ENCODE measurements at regions not wholly inside any gene's neighbourhood (a gene's known extent, or its start where the extent isn't known, plus 50 kb on each side); places are given as distances from the start of the nearest gene placed in this dataset.
"Not testable (repeated sequence)": the region's sequence is repeated elsewhere in the genome, so short reads cannot be mapped to it uniquely, and the experiment has no call there.

DNA sequence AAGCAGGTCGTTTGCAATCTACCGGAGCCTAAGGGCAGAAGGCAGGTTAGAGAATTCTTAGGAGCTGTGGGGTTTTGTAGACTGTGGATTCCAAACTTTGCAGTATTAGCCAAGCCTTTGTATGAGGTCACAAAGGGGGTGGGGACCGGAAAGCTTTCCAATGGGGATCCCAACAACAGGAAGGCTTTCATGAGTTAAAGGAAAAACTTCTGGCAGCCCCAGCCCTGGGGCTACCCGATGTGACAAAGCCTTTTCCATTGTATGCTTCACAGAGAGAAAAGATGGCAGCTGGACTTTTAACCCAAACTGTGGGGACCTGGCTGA lies 199.2 kb upstream of the PZP start:
- not testable (repeated sequence) for DNase-seq; H3K4me1 Mint-ChIP-seq (ENCODE audit: low read depth, unreplicated experiment); H3K27ac Mint-ChIP-seq (ENCODE audit: unreplicated experiment); H3K36me3 Mint-ChIP-seq (ENCODE audit: unreplicated experiment); H3K4me3 Mint-ChIP-seq (ENCODE audit: unreplicated experiment); H3K9me3 Mint-ChIP-seq (ENCODE audit: unreplicated experiment); H3K27me3 Mint-ChIP-seq (ENCODE audit: unreplicated experiment)

DNA sequence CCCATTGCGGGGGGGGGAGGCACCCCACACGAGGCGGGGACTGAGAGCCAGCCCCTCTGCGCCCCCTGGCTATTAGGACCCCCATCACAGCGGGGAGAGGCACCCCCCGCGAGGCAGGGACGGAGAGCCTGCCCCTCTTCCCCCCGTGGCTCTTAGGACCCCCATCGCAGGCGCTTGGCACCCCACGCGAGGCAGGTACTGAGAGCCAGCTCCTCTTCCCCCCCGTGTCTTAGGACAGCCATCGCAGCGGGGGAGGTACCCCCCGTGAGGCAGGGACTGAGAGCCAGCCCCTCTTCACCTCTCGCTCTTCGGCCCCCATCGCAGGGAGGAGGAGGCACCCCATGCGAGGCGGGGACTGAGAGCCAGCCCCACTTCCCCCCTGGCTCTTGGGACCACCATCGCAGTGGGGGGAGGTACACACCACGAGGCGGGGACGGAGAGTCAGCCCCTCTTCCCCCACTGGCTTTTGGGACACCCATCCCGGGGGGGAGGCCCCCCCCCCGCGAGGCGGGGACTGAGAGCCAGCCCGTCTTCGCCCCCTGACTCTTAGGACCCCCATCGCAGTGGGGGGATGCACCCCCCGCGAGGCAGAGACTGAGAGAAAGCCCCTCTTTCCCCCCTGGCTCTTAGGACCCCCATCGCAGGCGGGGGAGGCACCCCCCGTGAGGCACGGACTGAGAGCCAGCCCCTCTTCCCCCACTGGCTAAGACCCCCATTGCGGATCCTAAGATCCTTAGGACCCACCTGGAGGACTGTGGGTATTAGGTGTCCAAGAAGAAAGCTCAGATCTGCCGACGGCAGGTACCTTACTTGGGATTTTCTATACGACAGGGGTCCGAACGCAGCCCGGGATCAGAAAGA lies 198.6 kb upstream of the PZP start:
- no peaks in the 10 kb centered on the region for H3K4me1 Mint-ChIP-seq (ENCODE audit: low read depth, unreplicated experiment)
- H3K36me3 Mint-ChIP-seq (ENCODE audit: unreplicated experiment) = no peaks in the 10 kb centered on the region
- H3K27me3 Mint-ChIP-seq (ENCODE audit: unreplicated experiment) = peaks cover 2% of the 10 kb centered on the region
- TF ChIP-seq, protein P1, sequence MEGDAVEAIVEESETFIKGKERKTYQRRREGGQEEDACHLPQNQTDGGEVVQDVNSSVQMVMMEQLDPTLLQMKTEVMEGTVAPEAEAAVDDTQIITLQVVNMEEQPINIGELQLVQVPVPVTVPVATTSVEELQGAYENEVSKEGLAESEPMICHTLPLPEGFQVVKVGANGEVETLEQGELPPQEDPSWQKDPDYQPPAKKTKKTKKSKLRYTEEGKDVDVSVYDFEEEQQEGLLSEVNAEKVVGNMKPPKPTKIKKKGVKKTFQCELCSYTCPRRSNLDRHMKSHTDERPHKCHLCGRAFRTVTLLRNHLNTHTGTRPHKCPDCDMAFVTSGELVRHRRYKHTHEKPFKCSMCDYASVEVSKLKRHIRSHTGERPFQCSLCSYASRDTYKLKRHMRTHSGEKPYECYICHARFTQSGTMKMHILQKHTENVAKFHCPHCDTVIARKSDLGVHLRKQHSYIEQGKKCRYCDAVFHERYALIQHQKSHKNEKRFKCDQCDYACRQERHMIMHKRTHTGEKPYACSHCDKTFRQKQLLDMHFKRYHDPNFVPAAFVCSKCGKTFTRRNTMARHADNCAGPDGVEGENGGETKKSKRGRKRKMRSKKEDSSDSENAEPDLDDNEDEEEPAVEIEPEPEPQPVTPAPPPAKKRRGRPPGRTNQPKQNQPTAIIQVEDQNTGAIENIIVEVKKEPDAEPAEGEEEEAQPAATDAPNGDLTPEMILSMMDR (IDR thresholded peaks at IDR 0.05; ENCODE audit: partially characterized antibody, unreplicated experiment) = no peak
- no peak overlapping the region for H3K4me3 Mint-ChIP-seq (ENCODE audit: unreplicated experiment)
- H3K9me3 Mint-ChIP-seq (ENCODE audit: unreplicated experiment) = no peaks in the 10 kb centered on the region
- no peak overlapping the region for H3K27ac Mint-ChIP-seq (ENCODE audit: unreplicated experiment)
- DNase-seq = no peak

DNA sequence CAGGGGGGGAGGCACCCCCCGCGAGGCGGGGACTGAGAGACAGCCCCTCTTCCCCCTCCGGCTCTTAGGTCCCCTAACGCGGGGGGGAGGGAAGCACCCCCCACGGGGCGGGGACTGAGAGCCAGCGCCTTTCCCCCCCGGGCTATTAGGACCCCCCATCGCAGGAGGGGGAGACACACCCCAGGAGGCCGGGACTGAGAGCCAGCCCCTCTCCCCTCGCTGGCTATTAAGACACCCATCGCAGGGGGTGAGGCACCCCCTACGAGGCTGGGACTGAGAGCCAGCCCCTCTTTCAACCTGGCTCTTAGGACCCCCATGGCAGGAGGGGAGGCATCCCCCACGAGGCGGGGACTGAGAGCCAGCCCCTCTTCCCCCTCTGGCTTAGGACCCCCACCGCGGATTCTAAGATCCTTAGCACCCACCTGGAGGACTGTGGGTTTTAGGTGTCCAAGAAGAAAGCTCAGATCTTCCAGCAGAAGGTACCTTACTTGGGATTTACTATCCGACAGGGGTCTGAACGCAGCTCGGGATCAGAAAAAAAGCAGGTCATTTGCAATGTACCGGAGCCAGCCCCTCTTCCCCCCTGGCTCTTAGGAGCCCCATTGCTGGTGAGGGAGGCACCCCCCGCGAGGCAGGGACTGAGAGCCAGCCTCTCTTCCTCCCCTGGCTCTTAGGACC lies 197.8 kb upstream of the PZP start:
- DNase-seq = no peak
- H3K9me3 Mint-ChIP-seq (ENCODE audit: unreplicated experiment) = no peaks in the 10 kb centered on the region
- TF ChIP-seq, protein P1 (IDR thresholded peaks at IDR 0.05; ENCODE audit: partially characterized antibody, unreplicated experiment) = no peak
- no peak overlapping the region for H3K27ac Mint-ChIP-seq (ENCODE audit: unreplicated experiment)
- H3K4me1 Mint-ChIP-seq (ENCODE audit: low read depth, unreplicated experiment) = no peaks in the 10 kb centered on the region
- no peaks in the 10 kb centered on the region for H3K36me3 Mint-ChIP-seq (ENCODE audit: unreplicated experiment)
- no peak overlapping the region for H3K4me3 Mint-ChIP-seq (ENCODE audit: unreplicated experiment)
- peaks cover 2% of the 10 kb centered on the region for H3K27me3 Mint-ChIP-seq (ENCODE audit: unreplicated experiment)

DNA sequence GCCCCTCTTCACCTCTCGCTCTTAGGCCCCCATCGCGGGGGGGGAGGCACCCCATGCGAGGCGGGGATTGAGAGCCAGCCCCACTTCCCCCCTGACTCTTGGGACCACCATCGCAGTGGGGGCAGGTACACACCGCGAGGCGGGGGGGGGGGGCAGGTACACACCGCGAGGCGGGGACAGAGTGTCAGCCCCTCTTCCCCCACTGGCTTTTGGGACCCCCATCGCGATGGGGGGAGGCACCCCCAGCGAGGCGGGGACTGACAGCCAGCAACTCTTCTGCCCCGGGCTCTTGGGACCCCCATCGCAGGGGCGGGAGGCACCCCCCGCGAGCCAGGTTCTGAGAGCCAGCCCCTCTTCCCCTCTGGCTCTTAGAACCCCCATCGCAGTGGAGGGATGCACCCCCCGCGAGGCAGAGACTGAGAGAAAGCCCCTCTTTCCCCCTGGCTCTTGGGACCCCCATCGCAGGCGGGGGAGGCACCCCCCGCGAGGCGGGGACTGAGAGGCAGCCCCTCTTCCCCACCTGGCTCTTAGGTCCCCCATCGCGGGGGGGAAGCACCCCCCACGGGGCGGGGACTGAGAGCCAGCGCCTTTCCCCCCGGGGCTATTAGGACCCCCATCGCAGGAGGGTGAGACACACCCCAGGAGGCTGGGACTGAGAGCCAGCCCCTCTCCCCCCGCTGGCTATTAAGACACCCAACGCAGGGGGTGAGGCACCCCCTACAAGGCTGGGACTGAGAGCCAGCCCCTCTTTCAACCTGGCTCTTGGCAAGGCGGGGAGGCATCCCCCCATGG lies 196.5 kb upstream of the PZP start:
- no peak overlapping the region for H3K4me3 Mint-ChIP-seq (ENCODE audit: unreplicated experiment)
- TF ChIP-seq, protein P1 (IDR thresholded peaks at IDR 0.05; ENCODE audit: partially characterized antibody, unreplicated experiment) = no peak
- no peaks in the 10 kb centered on the region for H3K4me1 Mint-ChIP-seq (ENCODE audit: low read depth, unreplicated experiment)
- DNase-seq = peak; percentile 73
- no peak overlapping the region for H3K27ac Mint-ChIP-seq (ENCODE audit: unreplicated experiment)
- no peaks in the 10 kb centered on the region for H3K9me3 Mint-ChIP-seq (ENCODE audit: unreplicated experiment)
- no peaks in the 10 kb centered on the region for H3K36me3 Mint-ChIP-seq (ENCODE audit: unreplicated experiment)
- H3K27me3 Mint-ChIP-seq (ENCODE audit: unreplicated experiment) = peaks cover 2% of the 10 kb centered on the region

DNA sequence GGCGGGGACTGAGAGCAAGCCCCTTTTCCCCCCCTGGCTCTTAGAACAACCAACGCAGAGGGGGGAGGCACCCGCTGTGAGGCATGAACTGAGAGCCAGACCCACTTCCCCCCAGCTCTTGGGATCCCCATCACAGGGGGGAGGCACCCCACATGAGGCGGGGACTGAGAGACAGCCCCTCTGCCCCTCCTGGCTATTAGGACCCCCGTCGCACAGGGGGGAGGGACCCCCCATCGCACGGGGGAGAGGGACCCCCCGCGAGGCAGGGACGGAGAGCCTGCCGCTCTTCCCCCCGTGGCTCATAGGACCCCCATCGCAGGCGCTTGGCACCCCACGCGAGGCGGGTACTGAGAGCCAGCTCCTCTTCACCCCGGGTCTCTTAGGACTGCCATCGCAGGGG lies 195.8 kb upstream of the PZP start:
- TF ChIP-seq, protein P1 (IDR thresholded peaks at IDR 0.05; ENCODE audit: partially characterized antibody, unreplicated experiment) = no peak
- peaks cover 2% of the 10 kb centered on the region for H3K27me3 Mint-ChIP-seq (ENCODE audit: unreplicated experiment)
- H3K4me3 Mint-ChIP-seq (ENCODE audit: unreplicated experiment) = no peak overlapping the region
- H3K27ac Mint-ChIP-seq (ENCODE audit: unreplicated experiment) = no peak overlapping the region
- no peaks in the 10 kb centered on the region for H3K9me3 Mint-ChIP-seq (ENCODE audit: unreplicated experiment)
- no peaks in the 10 kb centered on the region for H3K4me1 Mint-ChIP-seq (ENCODE audit: low read depth, unreplicated experiment)
- H3K36me3 Mint-ChIP-seq (ENCODE audit: unreplicated experiment) = no peaks in the 10 kb centered on the region
- no peak for DNase-seq

DNA sequence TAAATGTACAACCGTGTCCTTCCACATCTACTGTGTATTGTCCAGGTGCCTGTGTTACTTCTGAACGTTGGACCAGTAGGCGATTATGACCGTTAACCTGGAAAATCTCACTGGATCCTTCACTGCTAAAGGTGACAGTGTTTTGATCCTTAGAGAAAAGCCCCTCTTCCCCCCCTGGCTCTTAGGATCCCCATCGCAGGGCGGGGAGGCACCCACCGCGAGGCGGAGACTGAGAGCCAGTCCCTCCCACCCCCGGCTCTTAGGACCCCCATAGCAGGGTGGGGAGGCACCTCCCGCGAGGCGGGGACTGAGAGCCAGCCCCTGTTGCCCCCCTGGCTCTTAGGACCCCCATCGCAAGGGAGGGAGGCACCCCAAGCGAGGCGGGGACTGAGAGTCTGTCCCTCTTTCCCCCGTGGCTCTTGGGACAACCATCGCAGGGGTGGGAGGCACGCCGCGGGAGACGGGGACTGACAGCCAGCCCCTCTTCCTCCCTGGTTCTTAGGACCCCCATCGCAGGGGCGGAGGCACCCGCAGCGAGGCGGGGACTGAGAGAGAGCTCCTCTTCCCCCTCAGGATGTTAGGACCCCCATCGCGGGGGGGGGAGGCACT lies 194.3 kb upstream of the PZP start:
- not testable (repeated sequence) for H3K27me3 Mint-ChIP-seq (ENCODE audit: unreplicated experiment); DNase-seq; H3K9me3 Mint-ChIP-seq (ENCODE audit: unreplicated experiment); H3K27ac Mint-ChIP-seq (ENCODE audit: unreplicated experiment); H3K4me1 Mint-ChIP-seq (ENCODE audit: low read depth, unreplicated experiment); H3K4me3 Mint-ChIP-seq (ENCODE audit: unreplicated experiment); H3K36me3 Mint-ChIP-seq (ENCODE audit: unreplicated experiment)

DNA sequence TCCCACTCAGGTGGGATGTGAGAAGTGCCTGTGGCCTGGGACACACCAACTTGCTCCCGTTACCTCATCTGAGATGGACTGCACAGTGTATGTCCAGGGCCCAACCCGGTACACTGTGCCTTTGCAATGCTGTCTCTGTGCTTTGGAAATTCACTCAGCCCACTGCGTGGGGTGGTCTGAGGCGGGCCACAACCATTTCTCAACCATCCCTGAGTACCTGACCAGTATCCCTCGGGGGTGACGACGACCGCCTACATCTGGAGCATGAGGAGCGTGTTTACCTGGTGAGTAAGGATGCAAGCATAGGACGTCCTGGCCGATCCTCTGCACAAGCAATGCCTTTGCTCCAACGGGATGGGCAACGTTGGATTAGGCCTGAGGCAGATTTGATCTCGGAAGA lies 188.2 kb upstream of the PZP start:
- not testable (repeated sequence) for H3K4me3 Mint-ChIP-seq (ENCODE audit: unreplicated experiment); H3K36me3 Mint-ChIP-seq (ENCODE audit: unreplicated experiment); H3K4me1 Mint-ChIP-seq (ENCODE audit: low read depth, unreplicated experiment); H3K27ac Mint-ChIP-seq (ENCODE audit: unreplicated experiment); DNase-seq; H3K27me3 Mint-ChIP-seq (ENCODE audit: unreplicated experiment); H3K9me3 Mint-ChIP-seq (ENCODE audit: unreplicated experiment)

DNA sequence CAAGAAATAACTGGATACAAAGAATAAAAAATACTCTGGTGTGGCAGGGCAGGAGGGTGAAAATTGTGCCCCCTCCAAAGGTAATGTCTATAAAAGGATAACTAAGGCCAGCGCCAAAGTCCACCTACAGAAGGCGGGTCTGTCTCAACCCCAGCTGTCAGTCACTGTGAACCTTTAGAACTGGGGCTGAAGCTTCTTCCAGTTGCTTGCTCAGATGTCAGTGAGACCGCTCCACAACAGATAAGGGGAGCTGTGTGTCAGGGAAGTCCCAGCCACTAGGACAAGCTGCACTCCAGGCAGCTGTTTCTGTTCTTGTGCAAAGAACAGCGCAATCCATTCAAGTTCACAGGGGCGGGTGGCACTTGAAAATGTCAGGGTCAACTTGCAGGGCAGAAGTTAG lies 187.0 kb upstream of the PZP start:
- H3K27ac Mint-ChIP-seq (ENCODE audit: unreplicated experiment); H3K4me3 Mint-ChIP-seq (ENCODE audit: unreplicated experiment); H3K4me1 Mint-ChIP-seq (ENCODE audit: low read depth, unreplicated experiment); H3K9me3 Mint-ChIP-seq (ENCODE audit: unreplicated experiment); DNase-seq; H3K27me3 Mint-ChIP-seq (ENCODE audit: unreplicated experiment); H3K36me3 Mint-ChIP-seq (ENCODE audit: unreplicated experiment): not testable (repeated sequence)

Data from glutamatergic neuron (in vitro differentiated cells).